ENCODE measurements at regions not wholly inside any gene's neighbourhood (a gene's known extent, or its start where the extent isn't known, plus 50 kb on each side); places are given as distances from the start of the nearest gene placed in this dataset.
"Not testable (repeated sequence)": the region's sequence is repeated elsewhere in the genome, so short reads cannot be mapped to it uniquely, and the experiment has no call there.

DNA sequence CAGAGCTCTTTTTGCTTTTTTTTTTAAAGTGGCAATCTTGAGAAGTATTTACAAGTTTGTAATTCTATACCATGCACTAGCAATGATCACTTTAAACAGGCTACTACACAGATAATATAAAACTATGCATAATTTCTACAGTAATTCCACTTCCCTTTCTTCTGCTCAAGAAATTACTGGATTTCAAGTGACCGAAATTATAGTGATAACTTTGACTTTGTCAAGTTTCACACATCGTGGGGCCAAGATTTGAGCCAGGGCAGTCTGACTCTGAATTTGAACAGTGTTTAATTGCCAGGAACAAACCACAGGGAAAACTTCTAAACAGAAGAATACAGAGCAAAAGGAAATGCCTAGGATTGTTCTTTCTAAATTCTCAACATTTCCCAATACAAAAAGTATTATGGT lies 288.3 kb upstream of the MKLN1 start:
- intact Hi-C loops (cut with DNase I) = loop anchor here (5.0 kb wide), 1 partner anchor 142 kb away; no protein-coding TSS in a partner anchor
- no peak for DNase-seq
- no peak for ATAC-seq (ENCODE audit: poor library complexity)

DNA sequence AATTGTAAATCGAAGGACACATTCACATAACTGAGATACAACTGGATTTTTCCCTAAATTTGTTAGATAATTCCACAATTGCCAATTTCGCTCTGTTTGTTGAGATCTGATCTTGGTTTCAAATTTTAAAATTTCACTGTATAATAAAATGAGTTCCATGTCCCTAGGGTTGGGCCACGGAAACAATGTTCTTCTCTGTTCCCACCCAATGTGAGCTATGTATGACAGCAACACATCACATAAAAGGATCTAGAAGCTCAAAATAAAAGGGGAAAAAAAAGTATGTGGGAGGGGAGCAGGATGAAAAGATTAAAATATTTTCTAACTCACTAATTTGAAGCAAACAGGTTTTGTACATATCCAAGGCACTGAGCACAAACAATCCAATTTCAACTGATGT lies 287.8 kb upstream of the MKLN1 start:
- intact Hi-C loops (cut with DNase I) = loop anchor here (5.0 kb wide), 1 partner anchor 143 kb away; no protein-coding TSS in a partner anchor
- DNase-seq (no peak), ATAC-seq (ENCODE audit: poor library complexity) (no peak)

- ATAC-seq (ENCODE audit: poor library complexity) = peak; percentile 77
- DNase-seq = no peak
- intact Hi-C loops (cut with DNase I) = no loop called here
Observed at GRCh38 chr7:131040467-131040932, 287.2 kb upstream of the MKLN1 start.

GRCh38 chr7:131041012-131041695 lies 286.5 kb upstream of the MKLN1 start:
- intact Hi-C loops (cut with DNase I); ATAC-seq (ENCODE audit: poor library complexity); DNase-seq: not testable (repeated sequence)

DNA sequence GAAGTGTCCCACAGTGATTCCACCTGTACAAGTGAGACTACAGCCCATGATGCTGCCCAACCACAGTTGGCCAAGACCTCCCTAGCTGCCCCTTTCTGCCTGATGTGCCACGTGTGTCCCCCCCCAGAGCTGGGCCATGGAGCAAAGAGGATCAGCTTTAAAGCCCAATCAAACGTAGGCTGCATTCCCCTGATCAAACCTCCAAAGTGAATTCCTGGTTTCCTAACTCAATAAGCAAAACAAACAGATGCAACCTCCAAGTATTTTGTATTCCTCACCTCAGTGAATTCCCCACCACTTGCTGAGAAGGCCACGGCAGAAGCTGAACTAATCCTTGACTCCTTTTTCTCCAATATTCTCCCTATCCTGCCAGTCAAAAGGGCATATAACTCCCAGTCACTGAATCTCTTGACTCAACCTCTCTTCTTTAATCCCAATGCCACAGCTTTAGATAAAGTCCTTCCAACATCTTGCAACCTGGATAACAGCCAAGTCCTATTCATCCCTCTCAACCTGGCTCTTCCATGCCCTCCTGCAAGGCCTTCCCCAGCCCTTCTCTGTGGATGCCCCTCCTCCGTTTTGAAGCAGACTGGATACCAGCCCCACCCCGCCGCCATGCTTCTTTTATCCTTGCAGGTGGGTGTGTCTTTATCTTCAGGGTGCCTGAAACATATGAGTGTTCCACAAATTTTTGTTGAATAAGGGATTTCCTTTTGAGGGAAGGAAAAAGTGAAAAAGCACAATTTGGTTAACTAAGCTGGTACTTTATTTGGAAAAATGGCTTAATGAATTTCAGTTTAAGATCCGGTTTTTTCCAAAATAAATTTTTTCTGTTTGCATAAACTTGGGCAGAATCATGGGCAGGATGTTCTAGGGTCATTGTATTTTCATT lies 285.2 kb upstream of the MKLN1 start:
- intact Hi-C loops (cut with DNase I) = no loop called here
- ATAC-seq (ENCODE audit: poor library complexity) (no peak), DNase-seq (no peak)

GRCh38 chr7:131045526-131045925 lies 282.1 kb upstream of the MKLN1 start:
- intact Hi-C loops (cut with DNase I) = no loop called here
- ATAC-seq (ENCODE audit: poor library complexity) (no peak), DNase-seq (no peak)

DNA sequence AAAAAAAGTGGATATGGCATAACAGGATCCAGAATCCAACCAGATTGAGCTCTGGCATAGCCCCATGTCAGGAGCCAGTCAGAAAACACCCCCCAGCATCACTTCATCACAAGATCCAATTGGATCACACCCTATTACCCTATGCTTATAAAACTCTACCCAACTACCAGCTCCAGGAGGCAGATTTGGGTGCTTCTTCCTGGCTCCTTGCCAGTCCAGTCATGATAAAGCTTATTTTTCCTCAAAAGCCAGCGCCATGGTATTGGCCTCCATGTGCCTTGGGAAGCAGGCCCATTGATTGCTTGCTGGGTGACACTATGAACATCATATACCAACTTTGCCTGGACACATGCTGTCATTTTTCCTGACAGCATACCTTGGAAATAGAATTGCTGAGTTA lies 281.4 kb upstream of the MKLN1 start:
- intact Hi-C loops (cut with DNase I) = no loop called here
- DNase-seq (no peak), ATAC-seq (ENCODE audit: poor library complexity) (no peak)

DNA sequence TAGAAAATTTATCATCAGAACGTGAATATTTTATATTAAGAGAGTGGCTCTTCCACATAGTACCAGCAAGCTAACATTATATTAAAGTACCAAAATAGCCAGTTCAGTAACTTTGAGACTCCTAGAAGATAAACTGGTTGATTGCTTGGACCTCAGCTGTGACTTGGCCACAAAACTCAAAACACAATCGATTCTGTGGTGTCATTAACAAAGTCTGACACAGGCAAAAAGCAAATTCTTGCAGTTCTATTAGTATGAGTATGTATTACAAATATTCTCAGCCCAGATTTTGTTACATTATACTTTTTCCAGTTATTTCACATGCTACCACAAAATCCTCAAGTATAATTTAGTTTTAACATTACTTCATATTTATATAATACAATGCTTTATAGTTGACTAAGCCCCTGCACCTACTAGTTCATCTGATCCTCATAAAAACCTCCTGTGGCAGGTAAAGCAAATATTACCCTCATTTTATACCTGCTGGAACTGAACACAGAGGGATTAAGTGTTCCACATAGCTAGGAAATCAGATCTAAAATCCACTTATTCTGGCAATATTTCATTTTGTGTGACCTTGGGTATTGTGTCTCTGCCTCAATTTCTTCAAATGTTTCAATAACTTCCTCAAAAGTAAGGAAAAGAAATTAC lies 279.9 kb upstream of the MKLN1 start:
- ATAC-seq (ENCODE audit: poor library complexity) = no peak
- DNase-seq = no peak
- intact Hi-C loops (cut with DNase I) = no loop called here

DNA sequence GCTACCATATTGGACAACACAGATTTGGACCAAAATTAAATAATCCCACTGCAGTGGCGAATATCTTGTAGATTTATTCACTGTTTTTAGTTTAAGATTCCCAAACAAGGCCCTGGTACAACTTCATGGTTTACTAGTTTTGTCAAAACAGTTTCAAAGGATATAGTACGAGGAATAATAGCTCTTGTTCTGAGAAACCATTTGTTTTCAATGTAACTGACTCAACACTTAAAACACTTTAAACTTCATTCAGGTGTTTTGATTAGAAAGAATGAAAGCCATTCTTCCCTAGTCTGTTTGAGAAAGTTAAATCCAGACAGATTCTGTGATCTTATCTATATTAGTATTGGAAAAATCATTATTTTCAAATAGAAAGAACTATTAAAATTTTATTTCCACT lies 276.4 kb upstream of the MKLN1 start:
- DNase-seq = no peak
- ATAC-seq (ENCODE audit: poor library complexity) = no peak
- intact Hi-C loops (cut with DNase I) = no loop called here

DNA sequence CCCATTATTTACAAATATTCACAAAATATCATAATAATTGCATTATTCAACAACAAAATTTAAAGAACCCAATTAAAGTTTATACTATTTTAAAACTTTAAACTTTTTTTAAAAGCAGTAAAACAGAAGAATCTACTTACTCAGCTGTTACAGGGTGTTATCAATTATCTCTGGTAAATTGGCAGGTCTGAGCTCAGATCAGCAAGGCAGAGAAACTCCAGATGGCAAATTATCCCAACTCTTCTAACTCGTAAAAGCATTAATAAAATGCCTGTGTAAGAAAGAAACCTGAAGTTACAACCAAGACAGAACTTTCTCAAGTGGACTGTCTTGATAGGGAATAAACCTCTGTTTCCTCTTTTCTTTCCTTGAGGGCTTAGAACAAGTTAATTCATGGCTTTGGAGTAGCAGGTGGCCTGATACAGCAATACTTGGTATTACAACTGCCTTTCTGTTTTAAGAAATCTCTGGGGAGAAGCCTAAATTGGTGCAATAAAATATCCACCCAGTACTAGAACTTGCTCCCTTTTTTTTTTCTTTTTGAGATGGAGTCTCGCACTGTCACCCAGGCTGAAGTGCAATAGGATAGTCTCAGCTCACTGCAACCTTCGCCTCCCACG lies 275.3 kb upstream of the MKLN1 start:
- ATAC-seq (ENCODE audit: poor library complexity) (peak; percentile 12), DNase-seq (no peak)
- intact Hi-C loops (cut with DNase I) = no loop called here

DNA sequence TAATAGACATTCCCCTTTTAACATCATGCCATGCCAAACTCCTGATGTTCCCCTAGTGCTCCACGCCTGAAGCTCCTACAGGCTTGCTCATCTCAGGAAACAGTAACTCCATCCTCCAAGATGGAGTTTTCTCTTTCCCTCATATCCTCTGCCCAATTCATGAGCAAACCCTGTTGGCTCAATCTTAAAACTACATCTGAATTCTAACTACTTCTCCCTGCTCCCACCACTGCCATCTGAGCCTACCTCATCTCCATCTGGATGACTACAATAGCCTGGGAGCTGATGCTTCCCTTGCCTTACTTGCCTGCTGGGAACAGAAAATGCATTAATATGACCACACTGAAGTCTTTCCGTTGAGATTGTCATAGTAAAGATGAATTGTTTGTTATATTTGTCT lies 271.7 kb upstream of the MKLN1 start:
- intact Hi-C loops (cut with DNase I) = no loop called here
- DNase-seq = no peak
- ATAC-seq (ENCODE audit: poor library complexity) = no peak

DNA sequence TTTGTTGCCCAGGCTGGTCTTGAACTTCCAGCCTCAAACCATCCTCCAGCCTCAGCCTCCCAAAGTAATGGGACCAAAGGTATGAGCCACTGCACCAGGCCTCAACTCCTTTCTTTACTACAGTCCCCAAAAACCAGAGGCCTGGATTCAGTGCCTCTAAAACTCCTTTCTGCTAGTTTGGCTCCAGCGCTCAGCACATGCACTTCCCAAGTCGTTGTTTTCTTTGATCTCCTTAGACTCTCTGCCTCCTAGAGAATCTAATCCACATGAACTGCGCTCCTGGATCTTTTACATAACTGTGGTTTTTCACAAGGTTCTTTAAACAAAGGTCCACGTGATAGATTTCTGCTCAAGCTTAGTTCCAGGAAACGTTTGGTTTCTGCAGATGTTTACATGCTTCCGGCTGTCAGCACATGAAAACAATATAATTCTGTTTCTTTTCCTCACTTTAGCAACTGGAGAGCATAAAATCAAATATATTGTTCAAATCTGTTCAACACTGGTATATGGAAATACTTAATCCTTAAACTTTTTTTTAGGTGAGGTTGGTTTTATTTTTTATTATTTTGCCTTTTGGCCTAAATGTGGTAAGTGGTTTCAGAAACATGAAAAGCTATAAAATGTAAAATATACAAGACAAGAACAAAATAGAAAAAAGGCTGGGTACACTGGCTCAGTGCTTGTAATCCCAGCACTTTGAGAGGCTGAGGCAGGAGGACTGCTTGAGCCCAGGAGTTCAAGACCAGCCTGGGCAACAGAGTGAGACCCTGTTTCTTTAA lies 270.5 kb upstream of the MKLN1 start:
- ATAC-seq (ENCODE audit: poor library complexity) (peak; percentile 19), DNase-seq (no peak)
- intact Hi-C loops (cut with DNase I) = no loop called here

GRCh38 chr7:131057794-131058070 lies 269.9 kb upstream of the MKLN1 start:
- no peak for ATAC-seq (ENCODE audit: poor library complexity)
- no peak for DNase-seq
- intact Hi-C loops (cut with DNase I) = no loop called here

- DNase-seq; ATAC-seq (ENCODE audit: poor library complexity); intact Hi-C loops (cut with DNase I): not testable (repeated sequence)
Observed at GRCh38 chr7:131058561-131059288, 269.0 kb upstream of the MKLN1 start.

DNA sequence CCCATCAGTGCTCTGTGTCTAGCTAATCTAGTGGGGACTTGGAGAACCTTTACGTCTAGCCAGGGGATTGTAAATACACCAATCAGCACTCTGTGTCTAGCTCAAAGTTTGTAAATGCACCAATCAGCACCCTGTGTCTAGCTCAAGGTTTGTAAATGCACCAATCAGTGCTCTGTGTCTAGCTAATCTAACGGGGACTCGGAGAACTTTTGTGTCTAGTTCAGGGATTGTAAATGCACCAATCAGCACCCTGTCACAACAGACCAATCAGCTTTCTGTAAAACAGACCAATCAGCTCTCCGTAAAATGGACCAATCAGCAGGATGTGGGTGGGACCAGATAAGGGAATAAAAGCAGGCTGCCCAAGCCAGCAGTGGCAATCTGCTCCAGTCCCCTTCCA lies 268.3 kb upstream of the MKLN1 start:
- DNase-seq; intact Hi-C loops (cut with DNase I); ATAC-seq (ENCODE audit: poor library complexity): not testable (repeated sequence)

DNA sequence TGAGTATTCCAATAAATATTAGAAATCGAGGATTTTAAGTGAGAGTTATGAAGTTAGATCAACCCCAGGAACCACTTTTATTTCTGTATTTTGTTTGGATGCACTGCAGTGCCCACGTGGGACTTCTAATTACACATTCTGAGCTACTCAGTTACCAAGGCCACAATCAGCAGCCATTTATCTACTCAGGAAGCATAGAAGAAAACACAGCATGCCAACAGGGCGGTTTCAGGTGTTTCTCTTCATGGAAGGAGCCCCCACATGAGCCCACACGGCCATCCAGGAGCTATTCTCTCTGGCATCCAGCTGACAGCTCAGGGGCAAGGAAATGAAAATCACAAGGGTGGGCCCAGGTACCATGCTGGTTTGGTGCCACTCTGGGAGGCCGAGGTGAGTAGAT lies 266.5 kb upstream of the MKLN1 start:
- no peak for ATAC-seq (ENCODE audit: poor library complexity)
- intact Hi-C loops (cut with DNase I) = no loop called here

GRCh38 chr7:131061818-131062217 lies 265.9 kb upstream of the MKLN1 start:
- intact Hi-C loops (cut with DNase I) = no loop called here
- DNase-seq (no peak), ATAC-seq (ENCODE audit: poor library complexity) (peak; percentile 70)

More for the DNA sequence above, 266.5 kb upstream of the MKLN1 start:
- DNase-seq = no peak

GRCh38 chr7:131066635-131067034 lies 261.0 kb upstream of the MKLN1 start:
- DNase-seq (no peak), ATAC-seq (ENCODE audit: poor library complexity) (no peak)
- intact Hi-C loops (cut with DNase I) = no loop called here
